ENCODE measurements at regions not wholly inside any gene's neighbourhood (a gene's known extent, or its start where the extent isn't known, plus 50 kb on each side); places are given as distances from the start of the nearest gene placed in this dataset.

GRCh38 chr2:120860579-120860922, 124.9 kb downstream of the GLI2 start:
- TF ChIP-seq EP300 (IDR thresholded peaks at IDR 0.05) (no peak), POLR2A (IDR thresholded peaks at IDR 0.05) (no peak), CTCF (IDR thresholded peaks at IDR 0.05) (no peak)
- Histone ChIP-seq H3K4me1 (peaks cover 0 to 30% (median 0%) of the 10 kb centered on the region in 4 donors), H3K4me3 (no peak overlapping the region), H3K27ac (no peak overlapping the region), H3K36me3 (no peaks in the 10 kb centered on the region), H3K27me3 (no peaks in the 10 kb centered on the region), H3K9me3 (no peaks in the 10 kb centered on the region)
- DNase-seq (ENCODE audit: low spot score in 2 of 2): no peak
- 77 to 79% methylated on average over 4 of the region's 4 CpGs for WGBS, 2 donors

GRCh38 chr2:120861191-120861575, 125.5 kb downstream of the GLI2 start:
- 94 to 99% methylated on average over 5 of the region's 5 CpGs for WGBS, 2 donors
- Histone ChIP-seq H3K4me1 (peaks cover 0 to 30% (median 0%) of the 10 kb centered on the region in 4 donors), H3K4me3 (no peak overlapping the region), H3K27me3 (no peaks in the 10 kb centered on the region), H3K27ac (no peak overlapping the region), H3K36me3 (no peaks in the 10 kb centered on the region), H3K9me3 (no peaks in the 10 kb centered on the region)
- TF ChIP-seq POLR2A (IDR thresholded peaks at IDR 0.05): no peak
- TF ChIP-seq EP300 (IDR thresholded peaks at IDR 0.05): no peak
- TF ChIP-seq CTCF (IDR thresholded peaks at IDR 0.05): no peak
- no peak for DNase-seq (ENCODE audit: low spot score in 2 of 2)

GRCh38 chr2:120861576-120862191, 126.0 kb downstream of the GLI2 start:
- DNase-seq (ENCODE audit: low spot score in 2 of 2): no peak
- Histone ChIP-seq H3K4me3 (no peak overlapping the region), H3K27ac (no peak overlapping the region), H3K9me3 (no peaks in the 10 kb centered on the region), H3K36me3 (no peaks in the 10 kb centered on the region), H3K4me1 (peaks cover 0 to 34% (median under 1%) of the 10 kb centered on the region in 4 donors), H3K27me3 (no peaks in the 10 kb centered on the region)
- no peak for TF ChIP-seq CTCF (IDR thresholded peaks at IDR 0.05)
- TF ChIP-seq POLR2A (IDR thresholded peaks at IDR 0.05): no peak
- TF ChIP-seq EP300 (IDR thresholded peaks at IDR 0.05): no peak
- WGBS, 2 donors: 60 to 66% methylated on average over 13 to 17 of the region's 17 CpGs

- Histone ChIP-seq H3K9me3 (no peaks in the 10 kb centered on the region), H3K27me3 (no peaks in the 10 kb centered on the region), H3K4me1 (peaks cover 0 to 40% (median 6%) of the 10 kb centered on the region in 4 donors), H3K4me3 (no peak overlapping the region), H3K36me3 (no peaks in the 10 kb centered on the region), H3K27ac (peak overlapping the region in 2 of 4 donors; percentile 1 to 31)
- no peak for TF ChIP-seq CTCF (IDR thresholded peaks at IDR 0.05)
- TF ChIP-seq POLR2A (IDR thresholded peaks at IDR 0.05): no peak
- no peak for TF ChIP-seq EP300 (IDR thresholded peaks at IDR 0.05)
- no peak for DNase-seq (ENCODE audit: low spot score in 2 of 2)
- 64 to 75% methylated on average over 15 to 18 of the region's 18 CpGs for WGBS, 2 donors
These were observed 126.8 kb downstream of the GLI2 start for GRCh38 chr2:120862201-120863060.

GRCh38 chr2:120863146-120863545, 127.5 kb downstream of the GLI2 start:
- Histone ChIP-seq H3K36me3 (no peaks in the 10 kb centered on the region), H3K27me3 (no peaks in the 10 kb centered on the region), H3K27ac (peak overlapping the region in 2 of 4 donors; percentile 1 to 31), H3K4me1 (peaks cover 0 to 46% (median 6%) of the 10 kb centered on the region in 4 donors), H3K4me3 (no peak overlapping the region), H3K9me3 (no peaks in the 10 kb centered on the region)
- 67 to 73% methylated on average over 7 to 9 of the region's 9 CpGs for WGBS, 2 donors
- TF ChIP-seq CTCF (IDR thresholded peaks at IDR 0.05) (no peak), EP300 (IDR thresholded peaks at IDR 0.05) (no peak), POLR2A (IDR thresholded peaks at IDR 0.05) (no peak)
- DNase-seq (ENCODE audit: low spot score in 2 of 2): no peak
